Karpas-422 (cell line): ENCODE measurements at regions not wholly inside any gene's neighbourhood (a gene's known extent, or its start where the extent isn't known, plus 50 kb on each side); places are given as distances from the start of the nearest gene placed in this dataset.

ENCODE experiments used
- DNase-seq: peaks from one replicate; pipeline ENCODE4 v3.0.0-alpha.2; 2015
- H2AFZ ChIP-seq: fragments of 200-600 bp; sonication (generic); 2 replicates; pipeline ENCODE4 v1.6.1; 2014; ENCODE audit warnings: antibody characterized with exemption, low read length, mixed read lengths
- H3K27ac ChIP-seq: fragments of 200-600 bp; sonication (generic); 2 replicates; pipeline ENCODE4 v1.5.1; 2014; ENCODE audit warnings: mild to moderate bottlenecking, low read length, moderate library complexity
- H3K27me3 ChIP-seq: fragments of 200-600 bp; sonication (generic); 2 replicates; pipeline ENCODE4 v1.6.1; 2014; ENCODE audit warnings: low read length, mixed read lengths
- H3K36me3 ChIP-seq: fragments of 200-600 bp; sonication (generic); 2 replicates; pipeline ENCODE4 v1.6.1; 2014; ENCODE audit warnings: low read length, mixed read lengths; ENCODE audit not compliant: insufficient read depth
- H3K4me1 ChIP-seq: fragments of 200-600 bp; sonication (generic); 2 replicates; pipeline ENCODE4 v1.6.1; 2014; ENCODE audit warnings: mild to moderate bottlenecking, low read length, mixed read lengths
- H3K4me2 ChIP-seq: fragments of 200-600 bp; sonication (generic); 2 replicates; pipeline ENCODE4 v1.6.1; 2014; ENCODE audit warnings: low read length, low read depth, mild to moderate bottlenecking; ENCODE audit not compliant: poor library complexity, severe bottlenecking
- H3K4me3 ChIP-seq: fragments of 200-600 bp; sonication (generic); 2 replicates; pipeline ENCODE4 v1.5.1; 2014; ENCODE audit warnings: mild to moderate bottlenecking, antibody characterized with exemption, low read length, mixed read lengths
- H3K79me2 ChIP-seq: fragments of 200-600 bp; sonication (generic); 2 replicates; pipeline ENCODE4 v1.6.1; 2014; ENCODE audit warnings: mild to moderate bottlenecking, low read length, mixed read lengths
- H3K9ac ChIP-seq: fragments of 200-600 bp; sonication (generic); 2 replicates; pipeline ENCODE4 v1.6.0; 2014; ENCODE audit warnings: low read length
- H3K9me2 ChIP-seq: fragments of 200-600 bp; sonication (generic), shearing (Covaris generic); replicated peaks from 2 replicates; pipeline ENCODE4 v1.6.0; 2014; ENCODE audit warnings: mild to moderate bottlenecking, low read length, moderate library complexity; ENCODE audit not compliant: insufficient read depth
- H3K9me3 ChIP-seq: fragments of 300-700, 200-600 bp; sonication (generic); 2 replicates; pipeline ENCODE4 v1.6.1; 2014; ENCODE audit warnings: low read length, mixed read lengths
- H4K20me1 ChIP-seq: fragments of 200-600 bp; sonication (generic); 2 replicates; pipeline ENCODE4 v1.6.1; 2014; ENCODE audit warnings: mild to moderate bottlenecking, antibody characterized with exemption, low read length, low read depth; ENCODE audit not compliant: insufficient read depth

DNA sequence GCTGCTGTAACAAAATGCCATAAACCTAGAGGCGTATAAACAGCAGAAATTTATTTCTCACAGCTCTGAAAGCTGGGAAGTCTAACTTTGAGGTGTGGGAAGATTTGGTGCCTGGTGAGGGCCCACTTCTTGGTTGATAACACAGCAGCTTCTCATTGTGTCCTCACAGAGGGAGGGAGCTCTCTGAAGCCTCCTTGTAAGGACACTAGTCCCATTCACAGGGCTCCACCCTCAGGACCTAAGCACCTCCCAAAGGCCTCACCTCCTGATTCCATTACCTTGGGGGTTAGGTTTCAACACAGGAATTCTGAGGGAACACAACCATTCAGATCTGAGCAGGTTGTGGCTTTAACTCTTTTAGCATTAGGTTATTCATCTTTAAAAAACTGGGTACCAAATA lies 380.3 kb upstream of the ATP10A start:
- no peak overlapping the region for H3K9ac ChIP-seq
- no peak overlapping the region for H3K27ac ChIP-seq
- H3K36me3 ChIP-seq, result no peaks in the 10 kb centered on the region
- no peak for DNase-seq
- H3K79me2 ChIP-seq, result no peaks in the 10 kb centered on the region
- no peaks in the 10 kb centered on the region for H3K4me1 ChIP-seq
- H4K20me1 ChIP-seq, result no peaks in the 10 kb centered on the region
- H3K27me3 ChIP-seq, result no peaks in the 10 kb centered on the region
- H3K4me3 ChIP-seq, result no peak overlapping the region
- H3K9me2 ChIP-seq, result no peaks in the 10 kb centered on the region
- H3K9me3 ChIP-seq, result peaks cover 39% of the 10 kb centered on the region
- no peak overlapping the region for H2AFZ ChIP-seq
- H3K4me2 ChIP-seq, result no peak overlapping the region

GRCh38 chr15:26242565-26243071 lies 379.5 kb upstream of the ATP10A start:
- Histone ChIP-seq H3K9me3 (peaks cover 39% of the 10 kb centered on the region), H3K27me3 (no peaks in the 10 kb centered on the region), H4K20me1 (no peaks in the 10 kb centered on the region), H2AFZ (no peak overlapping the region), H3K79me2 (no peaks in the 10 kb centered on the region), H3K4me2 (no peak overlapping the region), H3K4me3 (no peak overlapping the region), H3K9me2 (no peaks in the 10 kb centered on the region), H3K36me3 (no peaks in the 10 kb centered on the region), H3K9ac (no peak overlapping the region), H3K27ac (no peak overlapping the region), H3K4me1 (no peaks in the 10 kb centered on the region)
- no peak for DNase-seq

GRCh38 chr15:26235864-26236263 lies 372.7 kb upstream of the ATP10A start:
- no peaks in the 10 kb centered on the region for H3K36me3 ChIP-seq
- H3K27ac ChIP-seq, result no peak overlapping the region
- H3K4me2 ChIP-seq, result no peak overlapping the region
- no peak overlapping the region for H3K4me3 ChIP-seq
- no peaks in the 10 kb centered on the region for H3K9me2 ChIP-seq
- H3K9me3 ChIP-seq, result peaks cover 38% of the 10 kb centered on the region
- no peaks in the 10 kb centered on the region for H3K27me3 ChIP-seq
- DNase-seq, result no peak
- H3K79me2 ChIP-seq, result no peaks in the 10 kb centered on the region
- H3K9ac ChIP-seq, result no peak overlapping the region
- no peak overlapping the region for H2AFZ ChIP-seq
- H3K4me1 ChIP-seq, result no peaks in the 10 kb centered on the region
- H4K20me1 ChIP-seq, result no peaks in the 10 kb centered on the region

DNA sequence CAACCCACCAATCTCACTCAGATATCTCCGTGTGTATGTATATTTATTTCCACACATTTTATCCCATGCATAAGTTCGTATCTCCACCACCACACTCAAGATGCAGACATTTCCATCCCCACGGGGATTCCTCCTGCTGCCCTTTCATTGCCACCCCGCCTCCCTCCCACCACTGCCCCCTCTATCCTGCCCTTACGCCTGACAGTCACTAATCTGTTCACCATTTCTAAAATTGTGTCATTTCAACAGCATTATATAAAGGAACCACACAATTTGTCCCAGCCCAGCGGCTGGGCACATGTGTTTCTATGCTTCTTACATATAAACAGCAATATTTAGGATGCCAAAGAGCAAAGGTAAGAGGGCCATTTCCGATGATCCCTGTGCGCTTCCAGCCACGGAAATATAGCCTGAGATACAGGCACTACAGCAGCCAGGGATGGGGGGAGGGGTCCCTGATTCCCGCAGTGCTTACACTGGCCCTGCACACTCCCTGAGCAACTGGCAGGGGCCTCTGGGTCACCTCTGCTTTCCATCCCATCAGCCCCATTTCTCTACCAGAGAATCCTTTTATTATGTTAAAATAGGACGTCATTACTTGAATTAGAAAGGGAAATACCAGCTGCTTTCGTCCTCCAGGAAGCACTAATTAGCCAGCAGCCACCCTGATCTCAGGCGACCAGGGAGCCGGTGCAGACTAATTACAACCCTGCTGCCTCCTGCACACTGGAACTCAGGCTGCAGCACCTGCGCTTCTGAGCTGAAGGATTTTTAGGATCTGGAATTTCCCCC lies 372.0 kb upstream of the ATP10A start:
- no peak for DNase-seq
- Histone ChIP-seq H3K4me3 (no peak overlapping the region), H2AFZ (no peak overlapping the region), H3K9ac (no peak overlapping the region), H3K27ac (no peak overlapping the region), H3K9me3 (peaks cover 38% of the 10 kb centered on the region), H3K36me3 (no peaks in the 10 kb centered on the region), H3K27me3 (no peaks in the 10 kb centered on the region), H4K20me1 (no peaks in the 10 kb centered on the region), H3K9me2 (no peaks in the 10 kb centered on the region), H3K4me2 (no peak overlapping the region), H3K79me2 (no peaks in the 10 kb centered on the region), H3K4me1 (no peaks in the 10 kb centered on the region)

- H3K36me3 ChIP-seq, result no peaks in the 10 kb centered on the region
- no peaks in the 10 kb centered on the region for H3K27me3 ChIP-seq
- H3K4me1 ChIP-seq, result no peaks in the 10 kb centered on the region
- H3K9me3 ChIP-seq, result peaks cover 34% of the 10 kb centered on the region
- no peak overlapping the region for H3K9ac ChIP-seq
- H3K4me2 ChIP-seq, result no peak overlapping the region
- no peak overlapping the region for H3K4me3 ChIP-seq
- H3K27ac ChIP-seq, result no peak overlapping the region
- H3K79me2 ChIP-seq, result no peaks in the 10 kb centered on the region
- H2AFZ ChIP-seq, result no peak overlapping the region
- no peak for DNase-seq
- H3K9me2 ChIP-seq, result no peaks in the 10 kb centered on the region
- no peaks in the 10 kb centered on the region for H4K20me1 ChIP-seq
Measured at GRCh38 chr15:26232691-26233090, 369.6 kb upstream of the ATP10A start.

GRCh38 chr15:26231096-26231495 lies 368.0 kb upstream of the ATP10A start:
- Histone ChIP-seq H2AFZ (no peak overlapping the region), H3K9me2 (no peaks in the 10 kb centered on the region), H3K27ac (no peak overlapping the region), H3K27me3 (no peaks in the 10 kb centered on the region), H3K4me3 (no peak overlapping the region), H3K79me2 (no peaks in the 10 kb centered on the region), H3K4me1 (no peaks in the 10 kb centered on the region), H4K20me1 (no peaks in the 10 kb centered on the region), H3K36me3 (no peaks in the 10 kb centered on the region), H3K9me3 (peaks cover 34% of the 10 kb centered on the region), H3K4me2 (no peak overlapping the region), H3K9ac (no peak overlapping the region)
- no peak for DNase-seq

DNA sequence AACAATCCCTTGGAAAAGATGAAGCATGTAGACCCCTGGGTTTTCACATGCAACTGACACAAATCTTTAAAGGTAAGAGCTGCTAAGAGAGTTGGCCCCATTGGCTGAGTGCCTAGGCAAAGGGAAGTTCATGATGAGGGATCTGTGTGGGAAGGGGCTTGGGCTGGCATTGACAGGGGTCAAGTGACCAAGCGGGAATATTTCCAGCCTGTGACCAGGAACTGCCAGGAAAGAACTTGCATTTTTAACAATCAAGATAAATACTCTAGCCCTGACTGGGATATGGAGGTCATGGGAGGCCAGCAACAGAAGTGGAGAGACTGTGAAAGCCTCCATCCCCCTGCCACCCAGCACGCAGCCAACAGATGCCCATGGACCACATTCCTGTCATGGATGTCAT lies 361.1 kb upstream of the ATP10A start:
- Histone ChIP-seq H4K20me1 (no peaks in the 10 kb centered on the region), H2AFZ (no peak overlapping the region), H3K9me2 (no peaks in the 10 kb centered on the region), H3K4me2 (no peak overlapping the region), H3K4me1 (no peaks in the 10 kb centered on the region), H3K27me3 (no peaks in the 10 kb centered on the region), H3K9ac (no peak overlapping the region), H3K36me3 (no peaks in the 10 kb centered on the region), H3K79me2 (no peaks in the 10 kb centered on the region), H3K27ac (no peak overlapping the region), H3K4me3 (no peak overlapping the region), H3K9me3 (peaks cover 47% of the 10 kb centered on the region)
- DNase-seq, result no peak

DNA sequence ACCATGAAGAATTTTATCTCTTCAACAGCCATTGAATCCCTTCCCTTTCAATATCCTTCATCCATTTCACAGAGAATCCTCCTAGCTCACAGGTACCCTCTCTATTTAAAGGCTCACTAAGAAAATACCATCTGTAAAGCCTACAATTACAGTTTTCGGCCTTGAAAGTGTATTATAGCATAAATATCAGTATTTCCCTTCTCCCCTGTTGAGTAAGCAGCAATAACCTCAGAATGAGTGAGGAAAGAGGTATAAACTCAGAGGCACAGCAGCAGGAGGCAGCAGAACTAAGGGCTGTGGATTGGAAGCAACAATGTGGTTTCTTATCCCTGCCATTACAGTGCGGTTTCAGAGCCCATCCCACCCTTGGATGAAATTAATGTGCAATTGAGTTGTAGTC lies 360.6 kb upstream of the ATP10A start:
- Histone ChIP-seq H2AFZ (no peak overlapping the region), H3K9me3 (peaks cover 43% of the 10 kb centered on the region), H3K4me3 (no peak overlapping the region), H3K4me2 (no peak overlapping the region), H3K9me2 (no peaks in the 10 kb centered on the region), H4K20me1 (no peaks in the 10 kb centered on the region), H3K27me3 (no peaks in the 10 kb centered on the region), H3K4me1 (no peaks in the 10 kb centered on the region), H3K79me2 (no peaks in the 10 kb centered on the region), H3K27ac (no peak overlapping the region), H3K36me3 (no peaks in the 10 kb centered on the region), H3K9ac (no peak overlapping the region)
- no peak for DNase-seq
